Erythroblast (primary cell): ENCODE measurements at regions not wholly inside any gene's neighbourhood (a gene's known extent, or its start where the extent isn't known, plus 50 kb on each side); places are given as distances from the start of the nearest gene placed in this dataset.

ENCODE experiments used
- GATA1 ChIP-seq: IDR thresholded peaks from 2 replicates; pipeline ENCODE4 v1.6.1; 2011; ENCODE audit warnings: low read depth, mild to moderate bottlenecking, control low read depth, low read length, moderate library complexity
- POLR2A ChIP-seq: IDR thresholded peaks from 2 replicates; pipeline ENCODE4 v1.6.1; 2011; ENCODE audit warnings: mild to moderate bottlenecking, low read length

DNA sequence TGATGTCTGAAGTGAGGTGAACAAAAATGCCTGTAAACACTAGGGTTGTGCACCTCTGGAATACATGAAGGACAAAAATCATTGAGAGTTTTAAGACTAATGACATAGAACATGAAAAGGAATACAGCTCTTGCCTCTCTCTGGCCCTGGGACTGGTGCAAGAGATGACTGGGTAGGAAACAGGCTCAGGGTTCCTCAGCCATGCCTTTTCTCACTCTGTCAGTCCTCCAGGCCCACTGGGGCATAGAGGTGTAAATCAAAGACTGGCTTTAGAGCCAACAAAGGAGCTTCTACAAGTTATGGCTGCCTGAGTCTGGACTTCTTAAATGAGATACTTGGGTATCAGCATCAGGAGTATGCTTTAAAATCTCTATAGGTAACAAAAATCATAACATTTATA, 554.7 kb upstream of the KCNMB2 start:
- TF ChIP-seq POLR2A (no peak), GATA1 (no peak)
